Dedifferentiated amniotic fluid mesenchymal stem cell (primary cell): ENCODE measurements at regions not wholly inside any gene's neighbourhood (a gene's known extent, or its start where the extent isn't known, plus 50 kb on each side); places are given as distances from the start of the nearest gene placed in this dataset.

ENCODE experiments used
- DNase-seq: peaks from one replicate; pipeline ENCODE4 v3.0.0-alpha.2; 2016; ENCODE audit errors: extremely low spot score

DNA sequence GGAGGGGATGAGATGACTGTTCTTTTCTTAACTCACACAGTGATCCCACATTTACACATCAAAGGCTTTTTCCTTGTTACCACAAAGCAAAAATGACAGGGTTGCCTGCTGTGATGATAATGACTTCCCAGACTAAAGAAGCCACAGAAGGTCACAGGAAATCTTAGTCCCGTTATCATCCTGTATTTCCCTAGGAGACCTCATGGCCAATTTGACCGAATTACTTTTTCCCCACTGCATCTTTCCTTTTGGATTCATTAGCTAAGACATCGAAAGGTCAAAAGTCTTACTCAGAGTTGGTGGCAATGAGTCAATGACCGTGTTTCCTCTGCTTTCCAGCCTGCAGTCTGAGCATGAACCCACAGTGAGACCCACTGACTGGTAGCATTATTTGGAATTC lies 130.1 kb upstream of the INHBA start:
- no peak for DNase-seq

- no peak for DNase-seq
Observed at GRCh38 chr7:41830271-41830670, 127.4 kb upstream of the INHBA start.

- DNase-seq = no peak
Observed at GRCh38 chr7:41828911-41829310, 126.0 kb upstream of the INHBA start.

- no peak for DNase-seq
Observed at GRCh38 chr7:41826641-41827040, 123.8 kb upstream of the INHBA start.

- no peak for DNase-seq
Observed at GRCh38 chr7:41825927-41826480, 123.1 kb upstream of the INHBA start.

- DNase-seq = no peak
Observed at GRCh38 chr7:41824284-41824683, 121.4 kb upstream of the INHBA start.

- DNase-seq = no peak
Observed at GRCh38 chr7:41822259-41822817, 119.4 kb upstream of the INHBA start.

- DNase-seq = no peak
Observed at GRCh38 chr7:41821521-41822213, 118.8 kb upstream of the INHBA start.

DNA sequence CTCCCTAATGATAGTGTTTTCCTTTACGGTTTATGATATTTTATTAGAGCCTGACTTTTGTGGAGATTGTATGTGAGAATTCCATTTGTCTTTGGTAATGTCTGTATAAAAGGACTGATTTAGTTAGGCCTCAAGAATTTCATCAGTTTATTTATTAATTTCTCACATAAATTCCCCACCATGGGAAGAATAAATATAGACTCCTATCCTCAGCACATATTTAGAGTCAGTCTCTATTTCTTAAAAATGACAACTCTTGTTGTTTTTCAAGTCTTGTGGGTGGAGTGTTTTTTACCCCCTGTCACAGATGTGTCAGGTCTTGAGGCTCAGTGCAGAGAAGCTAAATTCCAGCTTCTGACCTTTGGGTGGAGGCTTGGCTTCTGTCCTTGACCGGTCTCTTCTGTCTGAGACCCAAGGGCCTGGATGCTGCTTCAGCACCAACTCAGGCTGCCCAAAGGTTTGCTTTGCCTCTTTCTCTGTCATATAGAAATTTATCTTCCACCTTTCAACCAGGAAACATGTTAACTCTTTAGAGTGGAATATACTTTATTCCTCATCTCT lies 117.3 kb upstream of the INHBA start:
- no peak for DNase-seq

GRCh38 chr7:41819645-41820044 lies 116.8 kb upstream of the INHBA start:
- DNase-seq = no peak

DNA sequence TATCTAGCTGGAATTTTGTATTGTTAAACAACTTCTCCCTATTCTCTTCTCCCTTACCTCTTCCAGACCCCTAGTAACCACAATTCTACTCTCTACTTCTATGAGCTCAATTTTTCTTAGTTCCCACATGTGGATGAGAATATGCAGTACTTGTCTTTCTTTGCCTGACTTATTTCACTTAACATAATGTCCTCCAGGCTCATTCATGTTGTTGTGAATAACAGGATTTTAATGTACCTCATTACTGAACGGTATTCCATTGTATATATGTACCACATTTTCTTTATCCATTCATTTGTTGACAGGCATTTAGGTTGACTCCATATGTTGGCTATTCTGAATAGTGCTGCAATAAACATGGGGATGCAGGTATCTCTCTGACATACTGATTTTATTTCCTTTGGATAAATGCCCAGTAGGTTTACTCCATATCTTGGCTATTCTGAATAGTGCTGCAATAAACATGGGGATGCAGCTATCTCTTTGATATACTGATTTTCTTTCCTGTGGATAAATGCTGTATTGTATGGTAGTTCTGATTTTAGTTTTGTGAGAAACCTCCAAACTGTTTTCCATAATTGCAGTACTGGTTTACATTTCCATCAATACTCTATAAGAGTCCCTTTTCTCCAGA lies 116.0 kb upstream of the INHBA start:
- DNase-seq = no peak

GRCh38 chr7:41817386-41817785 lies 114.5 kb upstream of the INHBA start:
- DNase-seq = no peak

DNA sequence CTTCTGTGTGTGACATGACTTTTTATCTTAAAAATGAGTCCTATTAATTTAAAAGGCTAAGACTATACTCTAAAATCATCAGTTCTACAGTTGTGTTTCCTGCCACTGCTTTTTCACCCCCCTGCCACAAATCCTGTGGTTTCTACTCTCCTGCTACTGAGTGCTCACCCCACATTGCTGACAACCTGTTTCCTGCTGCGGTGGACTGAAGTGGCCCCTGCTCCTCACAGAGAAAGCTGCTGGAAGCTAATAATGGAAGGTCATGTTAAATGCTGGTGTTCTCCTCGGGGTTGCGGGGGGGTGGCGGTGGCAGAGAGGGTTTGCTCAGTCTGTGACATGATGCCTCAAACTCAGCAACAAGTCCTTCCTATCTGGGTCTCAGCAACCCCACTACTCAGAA lies 113.2 kb upstream of the INHBA start:
- no peak for DNase-seq

DNA sequence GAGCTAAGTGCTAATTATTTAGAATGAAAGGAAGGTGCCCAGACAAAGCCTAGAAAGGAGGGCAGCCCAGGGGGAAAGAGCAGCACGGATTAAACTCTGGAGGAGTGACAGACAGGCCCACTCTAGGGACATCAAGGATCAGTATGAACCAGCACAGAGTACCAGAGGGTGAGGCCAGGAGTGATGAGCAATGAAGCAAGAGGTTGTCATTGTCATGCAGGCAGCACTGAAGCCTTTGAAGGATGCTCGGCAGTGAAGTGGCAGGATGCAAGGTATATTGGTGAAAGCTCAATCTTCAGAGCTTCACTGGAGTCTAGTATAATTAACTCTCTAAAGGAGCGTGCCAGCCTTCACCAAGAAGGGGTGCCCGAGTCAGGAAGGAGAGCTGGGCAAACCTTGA lies 112.0 kb upstream of the INHBA start:
- DNase-seq = no peak

DNA sequence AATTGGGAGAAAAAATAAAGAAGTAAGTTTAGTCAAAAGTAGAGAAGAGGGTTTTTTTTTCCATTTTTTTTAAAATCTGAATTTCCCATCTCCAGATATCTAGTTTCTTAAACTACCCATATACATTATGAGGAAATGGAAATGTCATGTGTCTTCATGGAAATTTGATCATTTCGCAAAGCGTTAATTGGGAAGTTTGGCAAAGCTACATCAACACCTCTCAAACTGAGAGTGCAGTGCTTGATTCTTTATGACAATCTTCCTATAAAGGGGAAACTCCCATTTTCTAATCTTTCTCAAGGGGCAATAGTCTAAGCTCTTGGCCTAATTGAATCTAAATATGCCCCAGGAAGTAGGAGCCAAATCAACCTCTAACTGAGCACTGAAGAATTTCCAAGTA lies 110.4 kb upstream of the INHBA start:
- DNase-seq = no peak

GRCh38 chr7:41811941-41812340 lies 109.1 kb upstream of the INHBA start:
- no peak for DNase-seq

DNA sequence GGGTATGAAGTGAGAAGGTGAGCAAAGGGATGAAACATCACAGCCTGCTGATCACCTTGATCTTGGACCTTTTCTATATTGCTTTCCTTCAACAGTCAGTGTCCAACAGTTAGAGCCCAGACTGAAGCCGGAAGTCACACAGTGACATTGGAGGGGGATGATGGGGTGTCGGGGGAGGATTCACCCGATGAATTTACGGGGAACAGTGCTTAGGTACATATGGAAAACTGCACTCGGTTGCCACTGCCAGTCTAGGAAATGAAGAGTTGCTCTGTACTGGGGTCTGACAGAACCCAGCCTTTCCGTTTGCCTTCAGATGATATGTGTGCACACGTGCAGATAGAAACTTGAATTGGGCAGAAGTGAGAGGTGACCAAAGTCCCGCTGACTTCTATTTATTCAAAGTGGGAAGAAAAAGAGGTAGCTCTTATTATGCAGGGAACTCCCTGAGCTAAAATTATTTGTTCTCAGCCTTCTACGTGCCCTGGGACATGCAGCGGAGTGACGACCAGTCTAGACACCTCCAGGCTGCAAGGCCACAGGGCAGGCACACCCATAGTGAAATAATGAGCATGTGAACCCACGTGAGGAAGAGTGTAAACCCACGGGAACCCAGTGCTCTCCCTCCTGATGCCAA lies 107.2 kb upstream of the INHBA start:
- no peak for DNase-seq

DNA sequence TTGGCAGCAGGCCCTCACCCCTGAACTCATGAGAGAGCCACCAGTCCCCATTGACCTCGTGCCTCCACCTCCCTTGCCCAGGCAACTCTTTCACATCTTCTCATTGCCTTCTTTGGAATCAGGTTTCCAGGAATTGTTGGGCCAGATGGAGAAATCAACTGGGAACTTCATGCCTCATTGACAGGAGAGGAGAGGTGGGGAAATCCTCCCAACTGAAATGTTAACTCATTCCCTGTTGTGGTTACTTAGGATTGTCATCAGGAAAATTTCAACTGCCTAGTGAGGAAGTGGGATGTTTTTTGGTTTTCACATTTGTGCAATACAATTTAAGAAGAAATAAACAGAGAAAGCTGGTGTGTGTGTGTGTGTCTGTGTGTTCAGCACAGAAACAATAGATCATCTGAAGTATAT lies 106.6 kb upstream of the INHBA start:
- DNase-seq = no peak

DNA sequence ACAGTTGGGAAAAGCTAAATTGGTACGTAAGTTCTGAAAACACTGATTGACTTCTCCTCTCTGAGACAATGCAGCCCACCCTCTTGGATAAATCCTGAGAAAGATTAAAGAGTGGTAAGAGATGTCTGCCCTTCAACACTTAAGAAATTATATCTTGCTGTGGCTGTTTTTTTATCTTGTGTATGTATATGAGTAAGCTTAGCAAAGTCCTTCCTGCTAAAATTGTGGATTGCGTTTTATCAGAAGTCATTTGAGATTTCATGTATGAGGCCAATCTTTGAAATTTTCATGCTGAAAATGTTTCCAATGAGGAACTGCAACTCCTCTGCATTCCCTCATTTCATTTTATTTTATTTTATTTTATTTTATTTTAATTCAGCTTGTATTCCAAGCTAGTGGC lies 106.2 kb upstream of the INHBA start:
- no peak for DNase-seq

GRCh38 chr7:41808541-41808940 lies 105.7 kb upstream of the INHBA start:
- DNase-seq = no peak

DNA sequence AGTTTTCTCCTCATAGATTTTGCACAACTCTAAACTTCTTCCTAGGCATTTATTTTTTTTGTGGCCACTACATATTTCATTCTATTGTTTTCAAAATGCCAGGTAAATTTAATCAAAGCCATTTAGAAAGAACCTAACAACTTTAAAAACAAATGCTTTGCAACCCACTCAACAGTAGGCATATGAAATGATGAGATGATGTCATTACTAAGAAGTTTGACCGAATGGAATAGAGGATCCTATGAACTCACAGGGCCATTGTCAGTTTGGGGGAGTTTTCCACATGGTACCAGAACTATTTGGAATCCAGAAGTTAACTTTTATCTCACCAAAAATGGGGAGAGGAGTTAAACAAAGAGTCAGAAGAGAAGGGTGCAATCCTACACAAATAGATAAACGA lies 100.7 kb upstream of the INHBA start:
- DNase-seq = no peak

DNA sequence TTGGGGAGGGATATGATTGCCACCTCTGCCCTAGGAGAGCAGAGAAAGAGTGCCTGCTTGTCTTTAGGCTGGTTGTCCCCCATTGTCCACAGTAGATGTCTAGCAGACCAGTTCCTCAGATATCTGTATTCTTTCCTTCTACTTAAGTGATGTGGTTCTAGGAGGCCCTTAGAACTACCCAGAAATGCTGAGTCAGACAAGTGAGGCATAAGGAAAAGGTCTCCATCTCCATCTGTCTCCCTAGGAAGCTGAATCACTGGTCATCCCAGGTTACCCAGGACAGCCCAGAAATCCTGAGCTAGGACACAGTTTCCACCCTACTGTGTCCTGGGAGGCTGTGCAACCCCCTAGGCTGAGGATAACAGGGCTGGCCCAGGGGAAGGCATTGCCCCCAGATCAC lies 93.4 kb upstream of the INHBA start:
- no peak for DNase-seq
